Hepatocyte (in vitro differentiated cells): ENCODE measurements at regions not wholly inside any gene's neighbourhood (a gene's known extent, or its start where the extent isn't known, plus 50 kb on each side); places are given as distances from the start of the nearest gene placed in this dataset.

Experiments used
- EZH2 ChIP-seq: fragments of 200-600 bp; sonication (generic); IDR thresholded peaks from 2 replicates; pipeline ENCODE4 v1.6.1; 2016; ENCODE audit warnings: antibody characterized with exemption, mild to moderate bottlenecking, borderline replicate concordance
- EZH2phosphoT487 ChIP-seq: fragments of 200-600 bp; sonication (generic); IDR thresholded peaks from one replicate; pipeline ENCODE4 v1.6.1; 2018; ENCODE audit warnings: antibody characterized with exemption, mild to moderate bottlenecking, low read depth, moderate library complexity; ENCODE audit not compliant: unreplicated experiment, severe bottlenecking
- TF ChIP-seq, protein P1 (sequence below): fragments of 200-600 bp; sonication (generic); IDR thresholded peaks from 2 replicates; pipeline ENCODE4 v1.5.1; 2016; ENCODE audit warnings: antibody characterized with exemption, mild to moderate bottlenecking; ENCODE audit not compliant: poor library complexity

DNA sequence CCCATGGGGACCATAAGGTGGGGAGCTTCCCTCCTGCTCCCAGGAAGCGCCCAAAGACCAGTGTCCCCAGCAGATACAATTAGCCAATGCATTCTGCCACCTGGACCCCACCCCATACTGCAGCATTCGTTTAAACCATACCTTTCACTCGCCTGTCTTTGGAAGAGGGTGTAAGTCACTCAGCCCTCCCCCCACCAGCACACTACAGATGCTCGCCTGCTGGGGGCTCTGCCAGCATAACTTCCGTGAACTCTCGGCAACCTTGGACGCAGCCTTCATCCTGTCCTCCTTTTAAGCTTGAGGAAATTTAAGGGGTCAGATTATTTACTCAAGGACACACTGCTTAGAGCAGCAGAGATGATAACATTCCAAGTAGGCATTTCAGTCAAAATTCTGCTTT, 94.4 kb upstream of the NAA20 start:
- TF ChIP-seq, protein P1, sequence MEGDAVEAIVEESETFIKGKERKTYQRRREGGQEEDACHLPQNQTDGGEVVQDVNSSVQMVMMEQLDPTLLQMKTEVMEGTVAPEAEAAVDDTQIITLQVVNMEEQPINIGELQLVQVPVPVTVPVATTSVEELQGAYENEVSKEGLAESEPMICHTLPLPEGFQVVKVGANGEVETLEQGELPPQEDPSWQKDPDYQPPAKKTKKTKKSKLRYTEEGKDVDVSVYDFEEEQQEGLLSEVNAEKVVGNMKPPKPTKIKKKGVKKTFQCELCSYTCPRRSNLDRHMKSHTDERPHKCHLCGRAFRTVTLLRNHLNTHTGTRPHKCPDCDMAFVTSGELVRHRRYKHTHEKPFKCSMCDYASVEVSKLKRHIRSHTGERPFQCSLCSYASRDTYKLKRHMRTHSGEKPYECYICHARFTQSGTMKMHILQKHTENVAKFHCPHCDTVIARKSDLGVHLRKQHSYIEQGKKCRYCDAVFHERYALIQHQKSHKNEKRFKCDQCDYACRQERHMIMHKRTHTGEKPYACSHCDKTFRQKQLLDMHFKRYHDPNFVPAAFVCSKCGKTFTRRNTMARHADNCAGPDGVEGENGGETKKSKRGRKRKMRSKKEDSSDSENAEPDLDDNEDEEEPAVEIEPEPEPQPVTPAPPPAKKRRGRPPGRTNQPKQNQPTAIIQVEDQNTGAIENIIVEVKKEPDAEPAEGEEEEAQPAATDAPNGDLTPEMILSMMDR = no peak
- no peak for TF ChIP-seq EZH2
- TF ChIP-seq EZH2phosphoT487 = no peak
